Natural killer cell (primary cell): ENCODE measurements at regions not wholly inside any gene's neighbourhood (a gene's known extent, or its start where the extent isn't known, plus 50 kb on each side); places are given as distances from the start of the nearest gene placed in this dataset.

ENCODE experiments used
- ATAC-seq, 3 donors: fragments of 150-1000 bp in 2 of 3; fragments of 200-7000 bp in 1 of 3; cut with Tn5 transposase; 1 replicate in 1 of 3; 2 replicates in 2 of 3; pipeline ENCODE4 v1.10.0; 2021; ENCODE audit warnings: mild to moderate bottlenecking in 2 of 3, moderate library complexity in 2 of 3
- DNase-seq, 2 donors: peaks; one replicate each; pipeline versions ENCODE4 v3.0.0 to v3.0.0-alpha.2; 2013 to 2021; ENCODE audit warnings: mixed read lengths in 1 of 2
- H3K27ac ChIP-seq: one replicate; pipeline ENCODE4 v1.5.1; 2013; ENCODE audit warnings: mild to moderate bottlenecking, low read length
- H3K27me3 ChIP-seq: one replicate; pipeline ENCODE4 v1.6.1; 2013; ENCODE audit warnings: low read length; ENCODE audit not compliant: control insufficient read depth, insufficient read depth
- H3K36me3 ChIP-seq: one replicate; pipeline ENCODE4 v1.6.1; 2013; ENCODE audit warnings: low read length; ENCODE audit not compliant: control insufficient read depth, insufficient read depth
- H3K4me1 ChIP-seq: one replicate; pipeline ENCODE4 v1.6.1; 2013; ENCODE audit warnings: low read length; ENCODE audit not compliant: control insufficient read depth, insufficient read depth
- H3K4me3 ChIP-seq: one replicate; pipeline ENCODE4 v1.5.1; 2013; ENCODE audit warnings: low read length
- H3K9me3 ChIP-seq: one replicate; pipeline ENCODE4 v1.6.1; 2013; ENCODE audit warnings: low read length; ENCODE audit not compliant: control insufficient read depth, insufficient read depth
- H3K27ac Mint-ChIP-seq, 2 donors: one replicate each; pipeline ENCODE4 v1.8.0; 2022; ENCODE audit warnings: mild to moderate bottlenecking in 2 of 2, mixed read lengths in 2 of 2, moderate library complexity in 1 of 2
- H3K27me3 Mint-ChIP-seq, 2 donors: one replicate each; pipeline ENCODE4 v1.8.0; 2022; ENCODE audit warnings: low read depth in 2 of 2, mixed read lengths in 2 of 2
- H3K36me3 Mint-ChIP-seq: one replicate; pipeline ENCODE4 v1.8.0; 2022; ENCODE audit warnings: mixed read lengths
- H3K4me1 Mint-ChIP-seq, 2 donors: one replicate each; pipeline ENCODE4 v1.8.0; 2022; ENCODE audit warnings: mixed read lengths in 2 of 2
- H3K4me3 Mint-ChIP-seq: one replicate; pipeline ENCODE4 v1.8.0; 2022; ENCODE audit warnings: mild to moderate bottlenecking, moderate library complexity, mixed read lengths
- H3K9me3 Mint-ChIP-seq, 2 donors: one replicate each; pipeline ENCODE4 v1.8.0; 2022; ENCODE audit warnings: mixed read lengths in 2 of 2
- CTCF ChIP-seq: fragments of 200-600 bp; IDR thresholded peaks from one replicate; pipeline ENCODE4 v1.8.0; 2022; ENCODE audit warnings: antibody characterized with exemption
- WGBS: methylation state at CpG from one replicate; pipeline ENCODE4 v1.1.7; 2013; ENCODE audit warnings: missing lambda C conversion rate; ENCODE audit not compliant: insufficient coverage; 5-methylcytosine and 5-hydroxymethylcytosine counted together
- intact Hi-C: fragments of 100-400 bp; cut with micrococcal nuclease; formaldehyde crosslinking; loops from one replicate; pipeline ENCODE4 v1.14.2; 2022

GRCh38 chr20:48260129-48260756 is 475.0 kb upstream of the SULF2 start:
- Histone ChIP-seq H3K27ac (no peak overlapping the region), H3K36me3 (no peaks in the 10 kb centered on the region), H3K4me3 (no peak overlapping the region), H3K27me3 (no peaks in the 10 kb centered on the region), H3K4me1 (no peaks in the 10 kb centered on the region), H3K9me3 (no peaks in the 10 kb centered on the region)
- Mint-ChIP-seq H3K4me1 (no peaks in the 10 kb centered on the region), H3K27me3 (peaks cover 12 to 39% of the 10 kb centered on the region in 2 donors), H3K4me3 (no peak overlapping the region), H3K27ac (no peak overlapping the region), H3K9me3 (no peaks in the 10 kb centered on the region), H3K36me3 (no peaks in the 10 kb centered on the region)
- WGBS = 77% methylated on average over 15 of the region's 15 CpGs
- ATAC-seq (no peak), DNase-seq (no peak)
- TF ChIP-seq CTCF = no peak
- intact Hi-C loops = no loop called here

- no peak for ATAC-seq
- H3K36me3 Mint-ChIP-seq = no peaks in the 10 kb centered on the region
- H3K4me3 ChIP-seq = no peak overlapping the region
- peaks cover 16 to 40% of the 10 kb centered on the region in 2 donors for H3K27me3 Mint-ChIP-seq
- intact Hi-C loops = no loop called here
- H3K9me3 ChIP-seq = no peaks in the 10 kb centered on the region
- no peak for DNase-seq
- no peaks in the 10 kb centered on the region for H3K9me3 Mint-ChIP-seq
- TF ChIP-seq CTCF = no peak
- no peaks in the 10 kb centered on the region for H3K36me3 ChIP-seq
- H3K27me3 ChIP-seq = peaks cover under 1% of the 10 kb centered on the region
- no peak overlapping the region for H3K27ac Mint-ChIP-seq
- no peaks in the 10 kb centered on the region for H3K4me1 Mint-ChIP-seq
- WGBS = 74% methylated on average over 5 of the region's 6 CpGs
- H3K27ac ChIP-seq = no peak overlapping the region
- H3K4me1 ChIP-seq = no peaks in the 10 kb centered on the region
- H3K4me3 Mint-ChIP-seq = no peak overlapping the region
Observed at GRCh38 chr20:48259456-48259855, 474.2 kb upstream of the SULF2 start.

GRCh38 chr20:48257833-48258232 is 472.6 kb upstream of the SULF2 start:
- ATAC-seq (no peak), DNase-seq (no peak)
- Histone ChIP-seq H3K4me3 (no peak overlapping the region), H3K4me1 (no peaks in the 10 kb centered on the region), H3K36me3 (no peaks in the 10 kb centered on the region), H3K9me3 (no peaks in the 10 kb centered on the region), H3K27ac (no peak overlapping the region), H3K27me3 (peaks cover 5% of the 10 kb centered on the region)
- Mint-ChIP-seq H3K4me3 (no peak overlapping the region), H3K9me3 (no peaks in the 10 kb centered on the region), H3K4me1 (no peaks in the 10 kb centered on the region), H3K27me3 (peaks cover 16 to 38% of the 10 kb centered on the region in 2 donors), H3K27ac (no peak overlapping the region), H3K36me3 (no peaks in the 10 kb centered on the region)
- intact Hi-C loops = no loop called here
- WGBS = 92% methylated on average over 2 of the region's 2 CpGs
- no peak for TF ChIP-seq CTCF

GRCh38 chr20:48247961-48248360 is 462.7 kb upstream of the SULF2 start:
- 94% methylated on average over 6 of the region's 8 CpGs for WGBS
- H3K27me3 ChIP-seq = no peaks in the 10 kb centered on the region
- TF ChIP-seq CTCF = no peak
- no peaks in the 10 kb centered on the region for H3K4me1 ChIP-seq
- Mint-ChIP-seq H3K9me3 (no peaks in the 10 kb centered on the region), H3K27ac (no peak overlapping the region), H3K27me3 (peaks cover 17 to 24% of the 10 kb centered on the region in 2 donors), H3K4me3 (no peak overlapping the region), H3K36me3 (no peaks in the 10 kb centered on the region), H3K4me1 (peaks cover 9 to 10% of the 10 kb centered on the region in 2 donors)
- H3K4me3 ChIP-seq = no peak overlapping the region
- no peaks in the 10 kb centered on the region for H3K9me3 ChIP-seq
- H3K27ac ChIP-seq = no peak overlapping the region
- ATAC-seq (no peak), DNase-seq (no peak)
- H3K36me3 ChIP-seq = no peaks in the 10 kb centered on the region
- intact Hi-C loops = no loop called here
